AG04450 (cell line): ENCODE measurements at regions not wholly inside any gene's neighbourhood (a gene's known extent, or its start where the extent isn't known, plus 50 kb on each side); places are given as distances from the start of the nearest gene placed in this dataset.

Experiments
- CTCF ChIA-PET: fragments of 300-600, 350-600 bp; formaldehyde crosslinking; extraction: SDS; loops from one replicate; lab custom pipeline; 2022; ENCODE audit warnings: antibody characterized with exemption, inconsistent platforms; lab: Charles Lee
- POLR2A ChIA-PET: fragments of 350-600 bp; formaldehyde crosslinking; extraction: SDS; loops from one replicate; lab custom pipeline; 2021; ENCODE audit warnings: antibody characterized with exemption, inconsistent platforms; lab: Yijun Ruan, JAX
- DNase-seq: peaks from one replicate; pipeline ENCODE4 v3.0.0-alpha.2; 2011; ENCODE audit warnings: low read depth, low spot score
- H3K27ac ChIP-seq: one replicate; pipeline ENCODE4 v1.5.1; 2012; ENCODE audit warnings: low read depth, low read length, control low read depth
- H3K27me3 ChIP-seq: one replicate; pipeline ENCODE4 v1.6.0; 2012; ENCODE audit warnings: low read length; ENCODE audit not compliant: control insufficient read depth, insufficient read depth
- H3K4me3 ChIP-seq: 2 replicates; pipeline ENCODE4 v1.5.1; 2011; ENCODE audit warnings: mild to moderate bottlenecking, low read depth, low read length, control low read depth
- H3K9me3 ChIP-seq: 2 replicates; pipeline ENCODE4 v1.5.1; 2012; ENCODE audit warnings: low read length; ENCODE audit not compliant: control insufficient read depth, insufficient read depth
- TF ChIP-seq, protein P1 (sequence below): IDR thresholded peaks from 2 replicates; pipeline ENCODE4 v1.5.1; 2011; ENCODE audit warnings: low read depth, low read length, control low read depth, inconsistent platforms

DNA sequence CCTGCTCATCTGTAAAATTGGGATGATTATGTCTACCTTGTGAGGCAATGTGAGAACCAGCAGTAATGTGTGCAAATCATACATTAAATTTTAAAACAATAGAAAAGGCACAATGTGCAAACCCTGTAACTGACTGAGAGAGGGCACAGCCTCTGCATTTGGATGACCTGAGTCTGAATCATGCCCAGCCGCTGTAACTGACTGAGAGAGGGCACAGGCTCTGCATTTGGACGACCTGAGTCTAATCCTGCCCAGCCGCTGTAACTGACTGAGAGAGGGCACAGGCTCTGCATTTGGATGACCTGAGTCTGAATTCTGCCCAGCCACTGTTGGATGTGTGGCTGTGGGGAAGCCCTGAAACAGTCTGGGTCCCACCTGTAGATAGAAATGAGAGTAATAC, 351.5 kb upstream of the SHH start:
- no peak for DNase-seq
- no peak overlapping the region for H3K27ac ChIP-seq
- CTCF ChIA-PET: no interaction called here
- H3K27me3 ChIP-seq: no peaks in the 10 kb centered on the region
- peaks cover 54% of the 10 kb centered on the region for H3K9me3 ChIP-seq
- TF ChIP-seq, protein P1, sequence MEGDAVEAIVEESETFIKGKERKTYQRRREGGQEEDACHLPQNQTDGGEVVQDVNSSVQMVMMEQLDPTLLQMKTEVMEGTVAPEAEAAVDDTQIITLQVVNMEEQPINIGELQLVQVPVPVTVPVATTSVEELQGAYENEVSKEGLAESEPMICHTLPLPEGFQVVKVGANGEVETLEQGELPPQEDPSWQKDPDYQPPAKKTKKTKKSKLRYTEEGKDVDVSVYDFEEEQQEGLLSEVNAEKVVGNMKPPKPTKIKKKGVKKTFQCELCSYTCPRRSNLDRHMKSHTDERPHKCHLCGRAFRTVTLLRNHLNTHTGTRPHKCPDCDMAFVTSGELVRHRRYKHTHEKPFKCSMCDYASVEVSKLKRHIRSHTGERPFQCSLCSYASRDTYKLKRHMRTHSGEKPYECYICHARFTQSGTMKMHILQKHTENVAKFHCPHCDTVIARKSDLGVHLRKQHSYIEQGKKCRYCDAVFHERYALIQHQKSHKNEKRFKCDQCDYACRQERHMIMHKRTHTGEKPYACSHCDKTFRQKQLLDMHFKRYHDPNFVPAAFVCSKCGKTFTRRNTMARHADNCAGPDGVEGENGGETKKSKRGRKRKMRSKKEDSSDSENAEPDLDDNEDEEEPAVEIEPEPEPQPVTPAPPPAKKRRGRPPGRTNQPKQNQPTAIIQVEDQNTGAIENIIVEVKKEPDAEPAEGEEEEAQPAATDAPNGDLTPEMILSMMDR: no peak
- no peak overlapping the region for H3K4me3 ChIP-seq
- POLR2A ChIA-PET: no interaction called here

DNA sequence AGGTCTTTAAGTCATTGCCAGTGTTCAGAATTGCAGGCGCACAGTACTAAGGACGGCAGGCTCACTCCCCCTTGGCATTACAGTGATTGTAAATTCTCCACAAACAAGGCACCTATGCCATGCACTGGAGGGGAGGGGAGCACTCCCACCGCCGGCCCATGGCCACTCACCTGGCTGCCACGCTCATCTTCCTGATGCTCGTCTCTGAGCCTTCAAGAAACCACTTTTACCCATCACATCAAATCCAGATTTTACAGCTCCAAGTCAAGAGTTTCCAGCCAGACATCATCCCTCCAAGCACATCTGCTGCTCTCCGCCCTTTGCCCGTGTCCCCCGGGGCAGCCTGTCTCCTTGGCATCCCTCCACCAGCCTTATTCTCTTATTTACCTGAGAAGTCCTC, 350.2 kb upstream of the SHH start:
- POLR2A ChIA-PET: no interaction called here
- H3K27me3 ChIP-seq: no peaks in the 10 kb centered on the region
- CTCF ChIA-PET: interaction anchor here (0.6 kb wide), 1 partner anchor 357 kb away, joined by 3 read pairs; no protein-coding TSS in a partner anchor
- TF ChIP-seq, protein P1: no peak
- no peak overlapping the region for H3K27ac ChIP-seq
- H3K4me3 ChIP-seq: no peak overlapping the region
- H3K9me3 ChIP-seq: peaks cover 55% of the 10 kb centered on the region
- DNase-seq: no peak

GRCh38 chr7:156160811-156161210, 348.5 kb upstream of the SHH start:
- Histone ChIP-seq H3K4me3 (no peak overlapping the region), H3K27me3 (no peaks in the 10 kb centered on the region), H3K27ac (no peak overlapping the region), H3K9me3 (peaks cover 60% of the 10 kb centered on the region)
- DNase-seq: no peak
- POLR2A ChIA-PET: no interaction called here
- TF ChIP-seq, protein P1: no peak
- CTCF ChIA-PET: no interaction called here

DNA sequence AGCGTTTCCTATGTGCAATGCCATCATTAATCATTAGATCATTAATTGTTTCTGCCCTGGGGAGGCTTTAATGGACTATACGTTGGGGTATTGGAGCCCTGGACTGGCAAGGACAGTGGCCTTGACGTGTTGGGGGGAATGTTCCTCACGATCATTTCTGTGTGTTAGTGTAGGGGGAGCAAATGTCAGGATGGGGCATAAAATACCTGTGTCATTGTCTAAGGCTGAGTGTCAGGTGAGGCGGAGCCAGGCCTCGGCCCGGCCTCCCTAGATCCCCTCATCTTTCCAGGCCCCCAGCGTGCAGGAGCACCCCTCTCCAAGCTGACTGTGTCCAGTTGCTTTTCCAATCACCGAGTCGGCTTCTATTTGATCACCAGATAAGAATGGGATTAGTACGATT, 346.4 kb upstream of the SHH start:
- CTCF ChIA-PET: no interaction called here
- Histone ChIP-seq H3K27me3 (no peaks in the 10 kb centered on the region), H3K9me3 (peaks cover 61% of the 10 kb centered on the region), H3K4me3 (no peak overlapping the region), H3K27ac (no peak overlapping the region)
- TF ChIP-seq, protein P1: no peak
- POLR2A ChIA-PET: no interaction called here
- DNase-seq: no peak

DNA sequence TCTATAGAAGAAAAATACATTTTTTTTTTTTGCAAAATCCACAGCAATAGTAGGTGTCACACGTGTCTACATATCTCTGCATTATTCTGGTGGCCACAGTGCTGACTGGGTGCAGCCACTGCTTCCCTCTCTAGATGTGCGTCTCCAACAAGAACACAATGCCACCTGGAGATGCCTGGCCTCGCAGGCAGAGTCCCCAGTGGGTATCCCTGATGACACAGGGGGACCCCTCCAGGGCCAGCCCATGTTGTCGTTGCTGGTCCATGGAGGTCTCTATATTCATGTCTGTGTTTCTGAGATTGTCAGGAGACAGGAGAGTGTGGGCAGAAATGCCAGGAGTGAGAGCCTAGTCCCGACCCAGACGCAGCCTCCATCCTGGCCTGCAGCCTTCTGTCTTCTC, 345.9 kb upstream of the SHH start:
- no peak for DNase-seq
- H3K9me3 ChIP-seq: peaks cover 60% of the 10 kb centered on the region
- POLR2A ChIA-PET: no interaction called here
- CTCF ChIA-PET: no interaction called here
- TF ChIP-seq, protein P1: no peak
- no peak overlapping the region for H3K27ac ChIP-seq
- no peaks in the 10 kb centered on the region for H3K27me3 ChIP-seq
- H3K4me3 ChIP-seq: no peak overlapping the region
